ENCODE measurements at regions not wholly inside any gene's neighbourhood (a gene's known extent, or its start where the extent isn't known, plus 50 kb on each side); places are given as distances from the start of the nearest gene placed in this dataset.

DNA sequence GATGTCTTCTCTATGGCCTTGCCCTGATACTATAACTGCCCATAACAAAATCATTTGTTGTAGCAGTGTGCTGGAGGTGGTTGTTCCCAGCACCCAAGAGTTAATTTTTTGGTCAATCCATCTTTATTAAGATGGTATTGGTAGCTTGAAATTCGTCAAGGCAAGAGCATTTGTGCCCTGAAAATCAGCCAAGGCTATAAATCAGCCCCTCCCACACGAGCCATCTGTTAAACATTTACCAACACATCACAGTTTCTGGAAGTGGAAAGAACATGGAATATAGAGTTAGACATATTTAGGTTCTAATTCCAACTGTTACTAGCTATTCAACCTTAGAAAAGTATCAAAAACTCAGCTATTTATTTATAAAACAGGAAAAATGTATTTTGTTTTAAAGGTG lies 888.4 kb upstream of the GJE1 start:
- Histone ChIP-seq H3K4me1 (ENCODE audit: control insufficient read depth in 2 of 2, insufficient read depth in 2 of 2, low read length in 2 of 2) (no peaks in the 10 kb centered on the region), H3K27ac (ENCODE audit: low read depth in 1 of 2, low read length in 1 of 2) (no peak overlapping the region), H3K4me3 (ENCODE audit: low read length in 2 of 2) (no peak overlapping the region), H3K9me3 (ENCODE audit: control insufficient read depth in 2 of 2, insufficient read depth in 1 of 2, low read length in 1 of 2) (no peaks in the 10 kb centered on the region), H3K27me3 (ENCODE audit: control insufficient read depth in 2 of 2, insufficient read depth in 1 of 2, low read length in 1 of 2) (no peaks in the 10 kb centered on the region), H3K36me3 (ENCODE audit: control insufficient read depth in 2 of 2, insufficient read depth in 2 of 2, low read length in 1 of 2) (no peaks in the 10 kb centered on the region)
- 52% methylated on average over 2 of the region's 2 CpGs for WGBS
- DNase-seq (ENCODE audit: low read depth in 6 of 9, low spot score in 9 of 9), result no peak

DNA sequence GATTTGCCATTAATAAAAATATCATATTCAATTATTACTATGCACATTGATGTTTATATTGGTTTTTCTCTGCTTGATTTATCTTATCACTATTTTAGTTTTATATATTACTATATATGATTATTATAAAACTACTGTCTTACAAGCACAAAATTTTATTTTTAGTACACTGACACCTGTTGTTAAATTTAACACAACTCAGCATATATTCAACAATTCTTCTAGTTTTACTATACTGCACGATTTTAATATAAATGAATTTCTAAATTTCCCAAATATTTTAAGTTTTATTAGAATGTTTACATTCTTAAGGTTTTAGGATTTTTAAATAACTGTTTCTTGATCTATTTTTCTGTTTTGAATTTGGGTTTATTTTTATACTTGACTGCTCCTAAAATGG lies 889.8 kb upstream of the GJE1 start:
- no peak overlapping the region for H3K4me3 ChIP-seq (ENCODE audit: low read length in 2 of 2)
- H3K4me1 ChIP-seq (ENCODE audit: control insufficient read depth in 2 of 2, insufficient read depth in 2 of 2, low read length in 2 of 2), result no peaks in the 10 kb centered on the region
- no peak overlapping the region for H3K27ac ChIP-seq (ENCODE audit: low read depth in 1 of 2, low read length in 1 of 2)
- H3K27me3 ChIP-seq (ENCODE audit: control insufficient read depth in 2 of 2, insufficient read depth in 1 of 2, low read length in 1 of 2), result no peaks in the 10 kb centered on the region
- H3K36me3 ChIP-seq (ENCODE audit: control insufficient read depth in 2 of 2, insufficient read depth in 2 of 2, low read length in 1 of 2), result no peaks in the 10 kb centered on the region
- H3K9me3 ChIP-seq (ENCODE audit: control insufficient read depth in 2 of 2, insufficient read depth in 1 of 2, low read length in 1 of 2), result no peaks in the 10 kb centered on the region
- 93% methylated on average over 1 of the region's 1 CpG for WGBS
- no peak for DNase-seq (ENCODE audit: low read depth in 6 of 9, low spot score in 9 of 9)

DNA sequence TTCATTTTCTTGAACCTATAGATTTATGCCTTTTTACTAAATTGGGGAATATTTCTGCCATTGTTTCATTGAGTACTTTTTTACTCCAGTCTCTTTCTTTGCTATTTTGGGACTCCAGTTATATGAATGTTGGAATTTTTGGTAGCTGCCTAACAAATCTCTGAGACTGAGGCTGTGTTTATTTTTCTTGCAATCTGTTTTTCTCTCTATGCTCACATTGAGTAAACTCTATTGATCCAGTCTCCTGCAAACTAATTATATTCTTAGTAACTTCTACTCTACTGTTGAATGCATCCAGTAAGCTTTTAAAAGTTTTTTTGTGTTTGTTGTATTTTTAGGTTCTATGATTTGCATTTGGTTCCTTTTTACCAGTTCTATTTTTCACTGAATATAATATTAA lies 903.4 kb upstream of the GJE1 start:
- no peak overlapping the region for H3K27ac ChIP-seq (ENCODE audit: low read depth in 1 of 2, low read length in 1 of 2)
- H3K4me3 ChIP-seq (ENCODE audit: low read length in 2 of 2), result no peak overlapping the region
- no peak for DNase-seq (ENCODE audit: low read depth in 6 of 9, low spot score in 9 of 9)
- H3K36me3 ChIP-seq (ENCODE audit: control insufficient read depth in 2 of 2, insufficient read depth in 2 of 2, low read length in 1 of 2), result no peaks in the 10 kb centered on the region
- H3K9me3 ChIP-seq (ENCODE audit: control insufficient read depth in 2 of 2, insufficient read depth in 1 of 2, low read length in 1 of 2), result no peaks in the 10 kb centered on the region
- H3K4me1 ChIP-seq (ENCODE audit: control insufficient read depth in 2 of 2, insufficient read depth in 2 of 2, low read length in 2 of 2), result no peaks in the 10 kb centered on the region
- no peaks in the 10 kb centered on the region for H3K27me3 ChIP-seq (ENCODE audit: control insufficient read depth in 2 of 2, insufficient read depth in 1 of 2, low read length in 1 of 2)

DNA sequence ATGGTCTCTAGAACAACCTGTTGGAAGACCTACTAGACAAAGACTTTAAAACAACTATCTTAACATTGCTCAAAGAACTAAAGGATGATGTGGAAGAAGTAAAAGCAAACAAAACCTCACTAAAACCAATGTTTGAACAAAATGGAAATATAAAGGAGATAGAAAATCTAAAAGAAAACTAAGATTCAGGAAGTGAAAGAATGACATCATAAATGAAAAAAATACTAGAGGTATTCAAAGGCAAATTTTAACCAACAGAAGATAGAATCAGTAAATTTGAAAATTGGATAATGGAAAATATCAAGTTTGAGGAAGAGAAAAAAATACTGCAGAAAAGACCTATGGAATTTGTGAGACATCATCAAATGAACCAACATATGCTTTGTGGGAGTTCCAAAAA lies 914.1 kb upstream of the GJE1 start:
- H3K4me1 ChIP-seq (ENCODE audit: control insufficient read depth in 2 of 2, insufficient read depth in 2 of 2, low read length in 2 of 2), result no peaks in the 10 kb centered on the region
- H3K9me3 ChIP-seq (ENCODE audit: control insufficient read depth in 2 of 2, insufficient read depth in 1 of 2, low read length in 1 of 2), result peaks cover 2 to 7% of the 10 kb centered on the region in 2 donors
- no peak overlapping the region for H3K4me3 ChIP-seq (ENCODE audit: low read length in 2 of 2)
- no peaks in the 10 kb centered on the region for H3K36me3 ChIP-seq (ENCODE audit: control insufficient read depth in 2 of 2, insufficient read depth in 2 of 2, low read length in 1 of 2)
- no peaks in the 10 kb centered on the region for H3K27me3 ChIP-seq (ENCODE audit: control insufficient read depth in 2 of 2, insufficient read depth in 1 of 2, low read length in 1 of 2)
- no peak for DNase-seq (ENCODE audit: low read depth in 6 of 9, low spot score in 9 of 9)
- no peak overlapping the region for H3K27ac ChIP-seq (ENCODE audit: low read depth in 1 of 2, low read length in 1 of 2)

DNA sequence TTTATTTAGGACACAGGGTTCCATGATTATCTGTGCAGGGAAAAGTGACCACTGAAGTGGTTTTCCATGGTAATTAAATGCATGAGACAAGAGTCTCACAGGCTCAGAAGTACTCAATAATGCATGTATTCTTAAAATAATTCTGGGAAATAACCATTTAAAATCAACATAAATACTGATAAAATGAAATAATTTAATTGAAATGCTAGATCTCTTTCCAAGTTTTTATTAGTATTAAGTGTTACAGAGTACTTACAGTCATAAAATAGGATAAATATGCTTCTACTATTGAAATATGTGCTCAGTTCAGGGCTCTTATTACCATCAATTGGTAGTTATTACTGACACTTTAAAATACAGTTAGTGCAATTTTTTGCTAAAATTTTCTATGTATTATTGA lies 916.0 kb upstream of the GJE1 start:
- Histone ChIP-seq H3K9me3 (ENCODE audit: control insufficient read depth in 2 of 2, insufficient read depth in 1 of 2, low read length in 1 of 2) (peaks cover 2 to 7% of the 10 kb centered on the region in 2 donors), H3K4me1 (ENCODE audit: control insufficient read depth in 2 of 2, insufficient read depth in 2 of 2, low read length in 2 of 2) (no peaks in the 10 kb centered on the region), H3K27me3 (ENCODE audit: control insufficient read depth in 2 of 2, insufficient read depth in 1 of 2, low read length in 1 of 2) (no peaks in the 10 kb centered on the region), H3K4me3 (ENCODE audit: low read length in 2 of 2) (no peak overlapping the region), H3K27ac (ENCODE audit: low read depth in 1 of 2, low read length in 1 of 2) (no peak overlapping the region), H3K36me3 (ENCODE audit: control insufficient read depth in 2 of 2, insufficient read depth in 2 of 2, low read length in 1 of 2) (no peaks in the 10 kb centered on the region)
- DNase-seq (ENCODE audit: low read depth in 6 of 9, low spot score in 9 of 9), result no peak

DNA sequence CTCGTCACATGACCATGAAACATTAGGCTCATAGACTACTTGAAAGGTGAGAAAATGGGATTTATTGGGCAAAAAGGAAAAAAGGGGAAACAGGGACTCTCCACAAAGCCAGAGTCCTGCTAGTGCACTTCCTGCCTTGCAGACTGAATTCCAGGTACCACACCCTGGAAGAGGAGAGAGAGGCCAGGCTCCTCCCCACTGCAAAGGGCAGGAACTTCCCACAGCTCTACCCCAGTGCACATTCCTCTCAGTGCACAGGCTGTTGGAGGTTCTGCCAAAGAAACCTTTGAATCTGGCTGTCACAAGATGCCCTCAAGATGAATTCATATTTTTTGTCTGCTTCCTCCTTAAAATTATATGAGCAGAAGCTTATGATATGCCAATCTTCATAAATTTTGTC lies 920.4 kb upstream of the GJE1 start:
- Histone ChIP-seq H3K9me3 (ENCODE audit: control insufficient read depth in 2 of 2, insufficient read depth in 1 of 2, low read length in 1 of 2) (no peaks in the 10 kb centered on the region), H3K4me1 (ENCODE audit: control insufficient read depth in 2 of 2, insufficient read depth in 2 of 2, low read length in 2 of 2) (no peaks in the 10 kb centered on the region), H3K27ac (ENCODE audit: low read depth in 1 of 2, low read length in 1 of 2) (no peak overlapping the region), H3K4me3 (ENCODE audit: low read length in 2 of 2) (no peak overlapping the region), H3K27me3 (ENCODE audit: control insufficient read depth in 2 of 2, insufficient read depth in 1 of 2, low read length in 1 of 2) (no peaks in the 10 kb centered on the region), H3K36me3 (ENCODE audit: control insufficient read depth in 2 of 2, insufficient read depth in 2 of 2, low read length in 1 of 2) (no peaks in the 10 kb centered on the region)
- no peak for DNase-seq (ENCODE audit: low read depth in 6 of 9, low spot score in 9 of 9)
- WGBS, result 57% methylated on average over 1 of the region's 1 CpG

DNA sequence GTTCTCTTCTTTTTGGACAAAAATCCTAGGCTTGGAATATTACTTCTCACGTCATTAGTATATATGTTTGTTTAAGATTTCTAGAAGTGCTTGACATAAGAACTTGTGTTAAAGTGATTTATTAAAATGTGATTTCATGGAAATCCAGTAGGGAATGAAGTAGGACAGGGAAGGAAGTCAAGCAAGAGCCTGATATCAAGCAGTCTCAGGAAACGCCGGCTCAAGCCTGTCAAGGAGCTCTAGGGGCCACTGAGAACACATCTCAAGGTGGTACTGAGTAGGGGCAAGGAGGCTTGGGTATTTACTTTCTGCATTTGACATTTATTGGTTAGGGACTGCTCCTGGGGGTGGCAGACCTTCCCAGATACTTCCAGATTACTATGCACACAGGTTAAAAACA lies 920.9 kb upstream of the GJE1 start:
- Histone ChIP-seq H3K9me3 (ENCODE audit: control insufficient read depth in 2 of 2, insufficient read depth in 1 of 2, low read length in 1 of 2) (no peaks in the 10 kb centered on the region), H3K4me1 (ENCODE audit: control insufficient read depth in 2 of 2, insufficient read depth in 2 of 2, low read length in 2 of 2) (no peaks in the 10 kb centered on the region), H3K27ac (ENCODE audit: low read depth in 1 of 2, low read length in 1 of 2) (no peak overlapping the region), H3K4me3 (ENCODE audit: low read length in 2 of 2) (no peak overlapping the region), H3K36me3 (ENCODE audit: control insufficient read depth in 2 of 2, insufficient read depth in 2 of 2, low read length in 1 of 2) (no peaks in the 10 kb centered on the region), H3K27me3 (ENCODE audit: control insufficient read depth in 2 of 2, insufficient read depth in 1 of 2, low read length in 1 of 2) (no peaks in the 10 kb centered on the region)
- no peak for DNase-seq (ENCODE audit: low read depth in 6 of 9, low spot score in 9 of 9)
- WGBS, result 73% methylated on average over 3 of the region's 3 CpGs

DNA sequence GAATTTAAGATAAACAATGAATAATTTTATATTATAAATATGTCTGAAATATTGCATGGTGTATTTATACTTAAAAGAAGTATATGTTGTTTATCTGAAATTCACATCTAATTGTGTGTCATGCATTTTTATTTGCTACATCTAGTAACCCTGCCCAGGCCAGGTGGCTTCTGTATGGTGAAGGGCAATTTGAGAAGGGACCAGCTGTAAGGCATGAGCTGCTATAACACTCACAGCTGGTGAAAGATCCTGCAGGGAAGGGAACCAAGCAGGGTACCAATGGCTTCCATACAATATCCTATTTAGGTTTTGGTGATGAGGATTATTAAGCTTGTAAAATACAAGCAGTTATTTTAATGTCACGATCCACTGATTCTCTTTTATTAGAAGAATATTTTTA lies 921.8 kb upstream of the GJE1 start:
- H3K27me3 ChIP-seq (ENCODE audit: control insufficient read depth in 2 of 2, insufficient read depth in 1 of 2, low read length in 1 of 2), result no peaks in the 10 kb centered on the region
- H3K27ac ChIP-seq (ENCODE audit: low read depth in 1 of 2, low read length in 1 of 2), result no peak overlapping the region
- no peak for DNase-seq (ENCODE audit: low read depth in 6 of 9, low spot score in 9 of 9)
- no peaks in the 10 kb centered on the region for H3K4me1 ChIP-seq (ENCODE audit: control insufficient read depth in 2 of 2, insufficient read depth in 2 of 2, low read length in 2 of 2)
- H3K4me3 ChIP-seq (ENCODE audit: low read length in 2 of 2), result no peak overlapping the region
- H3K36me3 ChIP-seq (ENCODE audit: control insufficient read depth in 2 of 2, insufficient read depth in 2 of 2, low read length in 1 of 2), result no peaks in the 10 kb centered on the region
- WGBS, result 0% methylated on average over 1 of the region's 1 CpG
- no peaks in the 10 kb centered on the region for H3K9me3 ChIP-seq (ENCODE audit: control insufficient read depth in 2 of 2, insufficient read depth in 1 of 2, low read length in 1 of 2)

DNA sequence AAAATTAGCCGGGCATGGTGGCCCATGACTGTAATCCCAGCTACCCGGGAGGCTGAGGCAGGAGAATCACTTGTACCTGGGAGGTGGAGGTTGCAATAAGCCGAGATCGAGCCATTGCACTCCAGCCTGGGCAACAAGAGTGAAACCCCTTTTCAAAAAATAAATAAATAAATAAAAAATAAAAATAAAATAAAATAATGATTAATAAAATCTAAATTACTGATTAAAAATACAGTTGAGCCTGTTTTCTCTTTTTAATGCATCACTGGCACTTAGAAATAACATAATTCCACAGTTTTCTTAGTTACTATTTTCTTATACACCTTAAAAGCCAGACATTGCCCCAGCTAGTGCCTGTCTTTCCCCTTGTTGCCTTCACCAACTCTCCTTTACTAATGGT lies 922.8 kb upstream of the GJE1 start:
- H3K36me3 ChIP-seq (ENCODE audit: control insufficient read depth in 2 of 2, insufficient read depth in 2 of 2, low read length in 1 of 2), result no peaks in the 10 kb centered on the region
- no peaks in the 10 kb centered on the region for H3K4me1 ChIP-seq (ENCODE audit: control insufficient read depth in 2 of 2, insufficient read depth in 2 of 2, low read length in 2 of 2)
- WGBS, result 84% methylated on average over 4 of the region's 4 CpGs
- no peak overlapping the region for H3K27ac ChIP-seq (ENCODE audit: low read depth in 1 of 2, low read length in 1 of 2)
- no peaks in the 10 kb centered on the region for H3K9me3 ChIP-seq (ENCODE audit: control insufficient read depth in 2 of 2, insufficient read depth in 1 of 2, low read length in 1 of 2)
- DNase-seq (ENCODE audit: low read depth in 6 of 9, low spot score in 9 of 9), result no peak
- H3K27me3 ChIP-seq (ENCODE audit: control insufficient read depth in 2 of 2, insufficient read depth in 1 of 2, low read length in 1 of 2), result no peaks in the 10 kb centered on the region
- H3K4me3 ChIP-seq (ENCODE audit: low read length in 2 of 2), result no peak overlapping the region

DNA sequence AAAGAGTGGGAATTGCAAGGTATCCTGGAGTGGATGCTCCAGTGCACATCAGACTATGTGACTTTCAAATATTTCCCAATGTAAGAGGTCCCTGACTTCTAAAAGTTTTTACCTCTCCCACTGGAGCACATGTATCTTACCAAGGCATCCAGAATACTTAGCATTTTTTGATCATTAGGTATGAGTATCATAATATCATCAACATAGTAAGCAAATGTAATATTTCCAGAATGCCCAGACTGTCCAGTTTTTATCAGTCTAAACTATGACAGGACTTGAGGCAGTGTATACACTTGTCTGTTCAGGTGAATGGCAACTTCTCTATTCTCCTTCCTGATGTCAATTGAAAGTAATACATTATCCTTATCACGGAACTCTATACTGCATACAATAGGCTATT lies 924.6 kb upstream of the GJE1 start:
- Histone ChIP-seq H3K27ac (ENCODE audit: low read depth in 1 of 2, low read length in 1 of 2) (no peak overlapping the region), H3K4me3 (ENCODE audit: low read length in 2 of 2) (no peak overlapping the region), H3K27me3 (ENCODE audit: control insufficient read depth in 2 of 2, insufficient read depth in 1 of 2, low read length in 1 of 2) (no peaks in the 10 kb centered on the region), H3K36me3 (ENCODE audit: control insufficient read depth in 2 of 2, insufficient read depth in 2 of 2, low read length in 1 of 2) (no peaks in the 10 kb centered on the region), H3K4me1 (ENCODE audit: control insufficient read depth in 2 of 2, insufficient read depth in 2 of 2, low read length in 2 of 2) (no peaks in the 10 kb centered on the region), H3K9me3 (ENCODE audit: control insufficient read depth in 2 of 2, insufficient read depth in 1 of 2, low read length in 1 of 2) (no peaks in the 10 kb centered on the region)
- 91% methylated on average over 1 of the region's 1 CpG for WGBS
- no peak for DNase-seq (ENCODE audit: low read depth in 6 of 9, low spot score in 9 of 9)

Data from thymus (tissue), 11 donors.